Activated CD4-positive, CD25-positive, alpha-beta regulatory T cell treated with anti-CD3 and anti-CD28 coated beads, Interleukin-2, amount 50 U/mL, for 16 hours (primary cell): ENCODE measurements at regions not wholly inside any gene's neighbourhood (a gene's known extent, or its start where the extent isn't known, plus 50 kb on each side); places are given as distances from the start of the nearest gene placed in this dataset.
"Not testable (repeated sequence)": the region's sequence is repeated elsewhere in the genome, so short reads cannot be mapped to it uniquely, and the experiment has no call there.

Experiments
- DNase-seq: peaks from one replicate; pipeline ENCODE4 v3.0.0-alpha.2; 2020; ENCODE audit warnings: low read depth, low spot score

GRCh38 chr17:65307961-65308316 lies 170.8 kb downstream of the RGS9 start:
- no peak for DNase-seq

GRCh38 chr17:65307081-65307960 lies 170.2 kb downstream of the RGS9 start:
- no peak for DNase-seq

- no peak for DNase-seq
Measured at GRCh38 chr17:65305778-65306177, 168.6 kb downstream of the RGS9 start.

- DNase-seq, result no peak
Measured at GRCh38 chr17:65305116-65305515, 167.9 kb downstream of the RGS9 start.

GRCh38 chr17:65301882-65302281 lies 164.7 kb downstream of the RGS9 start:
- DNase-seq, result not testable (repeated sequence)

GRCh38 chr17:65301184-65301583 lies 164.0 kb downstream of the RGS9 start:
- DNase-seq, result no peak

- no peak for DNase-seq
Measured at GRCh38 chr17:65297916-65298315, 160.7 kb downstream of the RGS9 start.

GRCh38 chr17:65297384-65297783 lies 160.2 kb downstream of the RGS9 start:
- no peak for DNase-seq

- peak; percentile 22 for DNase-seq
Measured at GRCh38 chr17:65294181-65294719, 157.1 kb downstream of the RGS9 start.

GRCh38 chr17:65293584-65294180 lies 156.5 kb downstream of the RGS9 start:
- no peak for DNase-seq

GRCh38 chr17:65292430-65292829 lies 155.3 kb downstream of the RGS9 start:
- no peak for DNase-seq

- DNase-seq, result not testable (repeated sequence)
Measured at GRCh38 chr17:65291301-65291700, 154.1 kb downstream of the RGS9 start.

- no peak for DNase-seq
Measured at GRCh38 chr17:65290616-65291015, 153.4 kb downstream of the RGS9 start.

- no peak for DNase-seq
Measured at GRCh38 chr17:65290056-65290455, 152.9 kb downstream of the RGS9 start.

GRCh38 chr17:65287040-65287439 lies 149.9 kb downstream of the RGS9 start:
- DNase-seq, result no peak

- DNase-seq, result no peak
Measured at GRCh38 chr17:65283704-65284103, 146.5 kb downstream of the RGS9 start.

GRCh38 chr17:65279456-65279855 lies 142.3 kb downstream of the RGS9 start:
- DNase-seq, result no peak

GRCh38 chr17:65278820-65279184 lies 141.6 kb downstream of the RGS9 start:
- no peak for DNase-seq

GRCh38 chr17:65278050-65278819 lies 141.1 kb downstream of the RGS9 start:
- no peak for DNase-seq

GRCh38 chr17:65277576-65277975 lies 140.4 kb downstream of the RGS9 start:
- DNase-seq, result no peak
